Naive thymus-derived CD8-positive, alpha-beta T cell (primary cell): ENCODE measurements at regions not wholly inside any gene's neighbourhood (a gene's known extent, or its start where the extent isn't known, plus 50 kb on each side); places are given as distances from the start of the nearest gene placed in this dataset.
A peak's percentile ranks its signal among the peaks of the same experiment; 100 is the strongest.

ENCODE experiments used
- ATAC-seq, 2 donors: fragments of 150-1000 bp; cut with Tn5 transposase in 1 of 2; sonication (Bioruptor Pico), chemical (Tn5 transposase) in 1 of 2; 1 replicate in 1 of 2; 2 replicates in 1 of 2; pipeline ENCODE4 v1.10.0; 2021; ENCODE audit warnings: mild to moderate bottlenecking in 2 of 2, moderate library complexity in 2 of 2
- POLR2A ChIA-PET: fragments of 350-600 bp; sonication (Branson Sonifier 250); formaldehyde crosslinking; loops from one replicate; lab custom pipeline; 2021; ENCODE audit warnings: antibody characterized with exemption; lab: Charles Lee
- DNase-seq, 10 donors: peaks; one replicate each; pipeline versions ENCODE4 v3.0.0 to v3.0.0-alpha.2; 2020 to 2022
- H3K27ac Mint-ChIP-seq, 10 donors: one replicate each; pipeline ENCODE4 v1.8.0; 2020 to 2022; ENCODE audit warnings: mild to moderate bottlenecking in 10 of 10, mixed read lengths in 10 of 10, moderate library complexity in 4 of 10, inconsistent platforms in 1 of 10
- H3K27me3 Mint-ChIP-seq, 5 donors: one replicate each; pipeline ENCODE4 v1.8.0; 2021 to 2022; ENCODE audit warnings: mixed read lengths in 5 of 5
- H3K36me3 Mint-ChIP-seq, 3 donors: one replicate each; pipeline ENCODE4 v1.8.0; 2020 to 2022; ENCODE audit warnings: mixed read lengths in 3 of 3, mild to moderate bottlenecking in 2 of 3, inconsistent platforms in 1 of 3
- H3K4me1 Mint-ChIP-seq, 4 donors: one replicate each; pipeline ENCODE4 v1.8.0; 2021 to 2022; ENCODE audit warnings: mixed read lengths in 4 of 4
- H3K4me3 Mint-ChIP-seq, 10 donors: one replicate each; pipeline ENCODE4 v1.8.0; 2020 to 2022; ENCODE audit warnings: mild to moderate bottlenecking in 10 of 10, mixed read lengths in 10 of 10, moderate library complexity in 6 of 10, inconsistent platforms in 1 of 10
- H3K9me3 Mint-ChIP-seq, 9 donors: one replicate each; pipeline ENCODE4 v1.8.0; 2020 to 2022; ENCODE audit warnings: mixed read lengths in 9 of 9, mild to moderate bottlenecking in 3 of 9, inconsistent platforms in 1 of 9, moderate library complexity in 1 of 9

DNA sequence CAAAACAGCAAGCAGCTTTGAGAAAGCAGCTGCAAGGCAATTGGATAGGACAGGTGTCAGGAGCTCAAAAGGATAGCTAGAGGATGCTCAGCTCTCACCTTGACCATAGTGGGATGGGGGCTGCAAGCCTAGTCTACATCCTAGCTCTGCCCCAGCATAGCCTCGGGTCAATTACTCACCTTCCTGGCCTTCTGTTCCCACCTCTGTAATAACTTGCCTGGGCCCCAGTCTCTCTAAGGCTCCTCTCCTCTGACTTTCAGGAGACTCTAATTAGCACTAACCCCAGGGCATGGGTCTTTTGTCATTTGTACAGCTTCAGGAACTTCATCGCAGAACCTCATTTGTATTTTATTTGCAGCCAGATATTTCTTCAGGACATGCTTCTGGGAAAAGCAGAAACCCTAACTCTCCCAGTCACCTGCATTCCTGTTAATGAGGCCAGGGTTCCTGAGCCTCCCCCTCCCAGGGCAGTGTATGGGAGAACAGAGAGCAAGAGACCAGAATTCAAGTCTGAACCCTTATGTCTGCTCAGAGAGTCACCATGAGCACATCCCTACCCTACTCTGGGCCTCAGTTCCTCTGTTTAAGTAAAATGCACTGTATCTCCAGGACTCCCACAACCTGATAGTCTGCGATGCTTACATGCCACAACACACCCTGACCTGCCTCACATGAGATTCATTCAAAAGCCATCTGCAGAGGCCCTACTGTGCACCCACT, 108.1 kb downstream of the MATN1 start:
- Mint-ChIP-seq H3K9me3 (no peaks in the 10 kb centered on the region), H3K27me3 (peaks cover 16 to 27% (median 23%) of the 10 kb centered on the region in 5 donors), H3K36me3 (no peaks in the 10 kb centered on the region), H3K27ac (peak overlapping the region in 1 of 10 donors; percentile 36), H3K4me3 (no peak overlapping the region), H3K4me1 (peaks cover 0 to 1% (median under 1%) of the 10 kb centered on the region in 4 donors)
- DNase-seq, result no peak
- POLR2A ChIA-PET, result no interaction called here
- no peak for ATAC-seq

DNA sequence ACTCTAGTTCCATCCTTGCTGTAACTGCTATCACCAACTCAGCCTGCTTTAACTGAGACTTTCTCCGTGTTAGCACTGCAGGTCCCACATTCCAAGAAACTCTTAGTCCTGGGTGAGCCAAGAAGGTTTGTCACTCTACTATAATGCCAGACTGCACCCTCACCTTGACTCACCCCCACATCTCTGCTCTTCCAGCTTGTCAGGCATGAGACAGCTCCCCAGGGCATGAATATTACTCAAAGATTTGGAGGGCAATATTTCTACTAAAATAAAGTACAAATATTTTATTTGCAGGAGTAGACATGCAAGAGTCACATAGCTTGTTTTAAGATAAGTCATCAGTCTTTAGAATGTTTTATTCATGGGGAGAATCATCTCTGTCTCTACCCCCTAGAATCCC, 110.2 kb downstream of the MATN1 start:
- no peak for ATAC-seq
- POLR2A ChIA-PET, result no interaction called here
- Mint-ChIP-seq H3K27ac (no peak overlapping the region), H3K27me3 (peaks cover 13 to 37% (median 21%) of the 10 kb centered on the region in 5 donors), H3K4me3 (no peak overlapping the region), H3K9me3 (no peaks in the 10 kb centered on the region), H3K4me1 (no peaks in the 10 kb centered on the region), H3K36me3 (no peaks in the 10 kb centered on the region)
- DNase-seq, result no peak

DNA sequence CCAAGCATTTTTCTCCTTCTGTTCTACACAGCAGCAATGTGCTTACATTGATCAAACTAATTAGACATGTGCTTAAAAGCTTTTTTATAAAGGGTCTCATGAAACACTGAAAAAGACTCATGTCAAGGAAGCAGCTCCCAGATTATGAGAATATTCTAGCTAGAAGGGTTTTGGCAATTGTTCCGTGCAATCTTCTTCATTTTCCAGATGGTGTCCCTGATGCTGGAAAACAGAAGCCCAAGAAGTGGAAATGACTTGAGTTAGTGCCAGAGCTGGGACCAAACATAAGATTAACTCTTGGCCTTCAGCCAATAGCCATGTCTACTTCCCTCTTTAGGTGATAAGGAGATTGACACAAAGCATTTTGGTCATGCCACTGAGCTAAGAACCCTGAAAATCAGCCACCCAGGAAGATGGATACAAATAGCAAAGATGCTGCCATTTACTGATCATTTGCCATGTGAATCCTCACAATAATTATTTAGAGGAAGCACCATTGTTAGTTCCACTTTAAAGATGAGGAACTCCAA, 110.8 kb downstream of the MATN1 start:
- Mint-ChIP-seq H3K27ac (no peak overlapping the region), H3K36me3 (no peaks in the 10 kb centered on the region), H3K9me3 (no peaks in the 10 kb centered on the region), H3K4me3 (no peak overlapping the region), H3K27me3 (peaks cover 13 to 43% (median 21%) of the 10 kb centered on the region in 5 donors), H3K4me1 (no peaks in the 10 kb centered on the region)
- ATAC-seq (no peak), DNase-seq (no peak)
- POLR2A ChIA-PET, result no interaction called here

DNA sequence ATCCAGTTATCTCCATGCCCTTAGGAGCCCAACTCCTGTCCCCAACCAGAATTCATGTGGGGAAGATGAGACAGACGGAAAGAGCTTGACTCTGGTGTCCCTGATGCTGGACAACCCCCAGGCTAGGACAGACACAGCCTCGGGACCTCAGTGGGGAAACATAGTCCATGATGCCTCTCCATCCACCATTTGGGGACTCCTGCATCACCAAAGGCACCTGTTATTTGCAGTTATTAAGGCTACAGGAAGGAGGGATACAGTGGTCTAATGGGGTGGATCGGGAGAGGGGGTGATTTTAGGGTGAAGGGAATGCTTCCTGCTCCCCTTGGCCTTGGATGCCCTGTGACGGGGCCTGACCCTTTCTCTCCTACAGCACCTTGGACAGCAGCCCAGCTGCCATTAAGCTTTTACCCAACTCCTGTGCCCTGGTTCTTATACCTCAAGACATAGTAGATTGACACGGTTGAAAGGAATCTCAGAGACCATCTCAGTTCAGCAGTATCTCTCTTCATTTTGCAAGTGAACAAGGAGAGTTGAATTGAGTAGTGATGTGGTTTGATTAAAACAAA, 111.6 kb downstream of the MATN1 start:
- ATAC-seq (no peak), DNase-seq (no peak)
- POLR2A ChIA-PET, result no interaction called here
- peaks cover 12 to 44% (median 24%) of the 10 kb centered on the region in 5 donors for H3K27me3 Mint-ChIP-seq
- H3K9me3 Mint-ChIP-seq, result no peaks in the 10 kb centered on the region
- H3K27ac Mint-ChIP-seq, result no peak overlapping the region
- no peaks in the 10 kb centered on the region for H3K4me1 Mint-ChIP-seq
- H3K4me3 Mint-ChIP-seq, result no peak overlapping the region
- H3K36me3 Mint-ChIP-seq, result no peaks in the 10 kb centered on the region

DNA sequence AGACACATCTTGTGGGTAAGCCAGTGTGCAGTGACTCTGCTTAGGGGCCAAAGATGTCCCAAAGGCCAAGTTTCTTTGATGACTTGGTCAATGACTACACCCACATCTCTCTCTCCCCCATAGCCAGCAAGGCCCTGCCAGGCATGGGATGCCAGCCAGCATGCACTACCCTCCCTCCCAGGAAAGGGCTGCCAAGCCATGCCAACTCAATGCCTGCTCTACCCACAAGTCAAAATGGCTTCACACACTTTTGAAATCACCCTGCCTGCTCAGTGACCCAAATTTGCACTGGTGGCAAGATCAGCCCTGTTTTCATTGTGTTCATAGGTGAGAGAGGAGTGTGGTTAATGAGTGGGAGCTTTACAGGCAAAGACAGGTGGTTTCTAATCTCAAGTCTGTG, 112.5 kb downstream of the MATN1 start:
- H3K9me3 Mint-ChIP-seq, result no peaks in the 10 kb centered on the region
- POLR2A ChIA-PET, result no interaction called here
- H3K4me3 Mint-ChIP-seq, result no peak overlapping the region
- H3K27me3 Mint-ChIP-seq, result peaks cover 10 to 42% (median 22%) of the 10 kb centered on the region in 5 donors
- DNase-seq (no peak), ATAC-seq (no peak)
- H3K4me1 Mint-ChIP-seq, result no peaks in the 10 kb centered on the region
- H3K27ac Mint-ChIP-seq, result no peak overlapping the region
- H3K36me3 Mint-ChIP-seq, result no peaks in the 10 kb centered on the region

DNA sequence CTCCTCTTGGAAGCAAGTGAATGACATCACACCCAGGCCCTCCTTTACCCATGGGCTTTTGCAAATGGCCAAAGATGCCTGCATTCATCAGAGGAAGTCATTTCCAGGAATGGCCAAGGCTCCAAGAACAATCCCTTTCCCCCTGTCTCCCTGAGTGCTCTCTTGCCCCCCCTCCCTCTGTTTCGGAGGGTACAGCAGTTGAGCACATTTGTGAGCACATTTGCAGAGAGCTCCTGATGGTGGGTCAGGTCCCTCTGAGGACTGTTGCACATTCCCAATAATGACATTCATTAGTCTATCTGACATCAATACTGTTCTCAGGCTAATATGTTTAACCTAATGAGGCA, 113.4 kb downstream of the MATN1 start:
- Mint-ChIP-seq H3K36me3 (no peaks in the 10 kb centered on the region), H3K27me3 (peaks cover 10 to 48% (median 22%) of the 10 kb centered on the region in 5 donors), H3K9me3 (no peaks in the 10 kb centered on the region), H3K27ac (no peak overlapping the region), H3K4me3 (no peak overlapping the region), H3K4me1 (no peaks in the 10 kb centered on the region)
- ATAC-seq, result no peak
- DNase-seq, result no peak
- POLR2A ChIA-PET, result no interaction called here

DNA sequence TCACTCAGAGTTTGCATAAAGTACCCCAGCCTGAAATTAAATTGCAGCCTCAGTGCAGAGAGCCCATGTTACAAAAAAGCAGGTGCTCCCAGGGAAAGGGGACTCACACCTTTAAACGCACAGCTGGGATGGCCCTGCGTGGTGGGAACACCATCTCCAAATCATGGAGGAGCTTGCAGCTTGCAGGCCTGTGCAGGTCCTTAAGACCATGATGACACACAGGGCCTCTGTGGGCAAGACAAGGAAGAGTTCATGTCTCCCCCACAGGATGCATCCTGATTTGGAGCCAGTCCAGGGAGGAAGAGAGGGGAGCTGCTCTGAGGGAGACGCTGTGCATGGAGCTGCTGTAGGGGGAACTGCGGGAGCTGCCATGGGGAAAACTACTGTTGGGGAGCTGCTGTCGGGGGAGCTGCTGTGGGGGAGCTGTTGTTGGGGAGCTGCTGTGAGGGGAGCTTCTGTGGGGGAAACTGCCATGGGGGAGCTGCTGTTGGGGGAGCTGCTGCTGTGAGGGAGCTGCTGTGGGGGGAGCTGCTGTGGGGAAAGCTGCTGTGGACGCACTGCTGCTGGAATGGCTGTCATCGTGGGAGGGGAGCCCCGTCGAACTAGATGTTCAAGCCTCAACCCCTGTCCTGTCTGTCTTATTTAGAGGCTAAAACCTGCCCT, 113.9 kb downstream of the MATN1 start:
- Mint-ChIP-seq H3K4me1 (no peaks in the 10 kb centered on the region), H3K27ac (peak overlapping the region in 1 of 10 donors; percentile 37), H3K4me3 (no peak overlapping the region), H3K27me3 (peaks cover 10 to 49% (median 21%) of the 10 kb centered on the region in 5 donors), H3K36me3 (no peaks in the 10 kb centered on the region), H3K9me3 (no peaks in the 10 kb centered on the region)
- POLR2A ChIA-PET, result no interaction called here
- ATAC-seq (no peak), DNase-seq (no peak)

DNA sequence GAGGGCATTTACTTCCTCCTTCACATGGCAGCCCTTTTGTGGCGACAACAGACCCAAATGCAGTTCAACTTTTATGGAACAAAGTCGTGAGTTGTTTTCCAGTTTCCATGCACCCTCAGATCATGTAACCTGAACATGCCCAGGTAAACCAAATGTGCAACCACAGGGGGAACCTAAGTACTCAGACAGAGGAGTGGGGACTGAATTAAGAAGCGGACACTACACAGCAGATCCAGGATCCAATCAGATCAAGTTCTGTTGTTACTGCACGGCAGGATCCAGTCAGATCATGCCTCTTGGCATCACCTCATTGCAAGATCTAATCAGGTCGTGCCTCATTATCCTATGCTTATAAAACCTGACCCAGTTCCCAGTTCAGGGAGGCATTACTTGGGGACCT, 115.7 kb downstream of the MATN1 start:
- no peak for ATAC-seq
- Mint-ChIP-seq H3K4me3 (no peak overlapping the region), H3K4me1 (no peaks in the 10 kb centered on the region), H3K9me3 (no peaks in the 10 kb centered on the region), H3K36me3 (no peaks in the 10 kb centered on the region), H3K27me3 (peaks cover 10 to 49% (median 21%) of the 10 kb centered on the region in 5 donors), H3K27ac (no peak overlapping the region)
- no peak for DNase-seq
- POLR2A ChIA-PET, result no interaction called here

DNA sequence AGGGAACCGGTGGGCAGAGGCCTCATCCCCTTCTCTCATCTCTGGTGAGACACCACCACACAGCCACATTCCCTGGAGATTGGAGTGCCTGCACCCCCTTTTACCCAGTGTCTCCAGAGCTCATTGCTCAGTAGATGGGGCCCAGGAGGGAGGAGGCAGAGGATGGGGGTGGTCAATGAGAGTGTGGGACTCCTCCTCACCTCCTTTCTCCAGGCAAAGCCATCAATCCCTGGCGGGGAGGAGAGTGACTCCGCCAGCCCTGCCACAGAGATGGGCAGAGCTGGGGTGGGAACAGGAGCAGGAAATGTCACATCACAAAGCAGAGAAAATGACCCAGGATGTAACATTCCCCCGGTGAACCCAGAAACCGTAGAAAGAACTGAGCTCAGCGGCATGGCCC, 117.2 kb downstream of the MATN1 start:
- no peak overlapping the region for H3K4me3 Mint-ChIP-seq
- ATAC-seq, result no peak

DNA sequence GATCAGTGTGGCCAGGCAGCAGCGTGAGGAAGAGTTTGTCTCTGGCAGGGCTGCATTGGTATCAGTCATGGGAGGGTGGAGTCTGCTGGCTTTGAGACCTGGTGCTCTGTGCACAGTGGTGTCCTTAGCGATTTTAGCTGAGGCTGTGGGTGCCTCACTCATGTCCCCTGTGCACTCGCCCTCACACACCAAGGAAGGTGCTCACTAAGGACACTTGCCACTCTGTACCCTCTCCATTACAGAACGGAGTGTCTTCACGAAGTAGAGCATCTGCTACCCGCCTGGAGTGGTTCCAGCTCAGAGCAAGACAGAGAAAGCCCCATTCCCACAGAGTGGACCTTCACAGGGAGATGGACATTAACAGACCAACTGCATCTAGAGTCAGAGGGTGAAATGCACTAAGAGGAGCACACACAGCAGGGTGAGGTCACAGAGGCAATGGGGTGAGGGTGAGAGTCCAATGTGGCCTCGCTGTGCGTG, 117.9 kb downstream of the MATN1 start:
- H3K9me3 Mint-ChIP-seq, result no peaks in the 10 kb centered on the region
- no peak overlapping the region for H3K27ac Mint-ChIP-seq
- no peaks in the 10 kb centered on the region for H3K4me1 Mint-ChIP-seq
- ATAC-seq, result no peak
- no peak overlapping the region for H3K4me3 Mint-ChIP-seq
- POLR2A ChIA-PET, result no interaction called here
- H3K27me3 Mint-ChIP-seq, result peaks cover 11 to 49% (median 29%) of the 10 kb centered on the region in 5 donors
- no peak for DNase-seq
- no peaks in the 10 kb centered on the region for H3K36me3 Mint-ChIP-seq

More for the DNA sequence above, 117.2 kb downstream of the MATN1 start:
- Mint-ChIP-seq H3K27ac (peak overlapping the region in 1 of 10 donors; percentile 70), H3K27me3 (peaks cover 12 to 49% (median 26%) of the 10 kb centered on the region in 5 donors), H3K36me3 (no peaks in the 10 kb centered on the region), H3K4me1 (no peaks in the 10 kb centered on the region), H3K9me3 (no peaks in the 10 kb centered on the region)
- DNase-seq, result no peak
- POLR2A ChIA-PET, result no interaction called here

DNA sequence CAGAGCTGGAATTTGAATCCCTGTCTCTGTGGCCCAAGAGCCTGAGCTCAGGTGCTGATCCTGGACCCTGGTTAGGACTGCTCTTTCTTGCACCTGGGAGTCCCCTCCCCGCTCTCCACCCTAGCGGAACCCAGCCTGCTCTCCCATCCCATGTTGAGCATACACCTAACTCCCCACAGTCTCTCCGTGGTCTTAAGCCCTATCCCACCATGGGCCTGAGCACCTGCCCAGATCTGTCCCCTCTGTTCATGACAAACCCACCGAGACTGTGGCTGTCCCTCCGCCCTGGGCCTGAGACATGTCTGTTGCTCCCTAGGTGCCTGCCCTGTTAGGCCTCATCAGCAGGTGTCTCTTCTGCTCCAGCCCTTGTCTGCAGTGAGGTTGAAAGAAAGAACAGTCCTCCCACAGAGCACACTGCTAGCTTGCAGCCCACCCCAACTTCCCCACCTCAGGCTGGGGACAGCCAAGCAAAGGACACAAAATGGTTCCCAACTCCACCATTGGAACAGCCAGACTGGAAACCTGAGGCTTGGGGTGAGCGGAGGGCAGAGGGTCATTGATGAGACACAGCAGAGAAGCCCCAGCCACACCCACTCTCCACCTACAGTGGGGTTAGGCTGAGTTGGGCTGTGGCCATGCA, 118.5 kb downstream of the MATN1 start:
- Mint-ChIP-seq H3K36me3 (no peaks in the 10 kb centered on the region), H3K27me3 (peaks cover 9 to 46% (median 27%) of the 10 kb centered on the region in 5 donors), H3K4me1 (no peaks in the 10 kb centered on the region), H3K4me3 (no peak overlapping the region), H3K27ac (no peak overlapping the region), H3K9me3 (no peaks in the 10 kb centered on the region)
- no peak for ATAC-seq
- no peak for DNase-seq
- POLR2A ChIA-PET, result no interaction called here

DNA sequence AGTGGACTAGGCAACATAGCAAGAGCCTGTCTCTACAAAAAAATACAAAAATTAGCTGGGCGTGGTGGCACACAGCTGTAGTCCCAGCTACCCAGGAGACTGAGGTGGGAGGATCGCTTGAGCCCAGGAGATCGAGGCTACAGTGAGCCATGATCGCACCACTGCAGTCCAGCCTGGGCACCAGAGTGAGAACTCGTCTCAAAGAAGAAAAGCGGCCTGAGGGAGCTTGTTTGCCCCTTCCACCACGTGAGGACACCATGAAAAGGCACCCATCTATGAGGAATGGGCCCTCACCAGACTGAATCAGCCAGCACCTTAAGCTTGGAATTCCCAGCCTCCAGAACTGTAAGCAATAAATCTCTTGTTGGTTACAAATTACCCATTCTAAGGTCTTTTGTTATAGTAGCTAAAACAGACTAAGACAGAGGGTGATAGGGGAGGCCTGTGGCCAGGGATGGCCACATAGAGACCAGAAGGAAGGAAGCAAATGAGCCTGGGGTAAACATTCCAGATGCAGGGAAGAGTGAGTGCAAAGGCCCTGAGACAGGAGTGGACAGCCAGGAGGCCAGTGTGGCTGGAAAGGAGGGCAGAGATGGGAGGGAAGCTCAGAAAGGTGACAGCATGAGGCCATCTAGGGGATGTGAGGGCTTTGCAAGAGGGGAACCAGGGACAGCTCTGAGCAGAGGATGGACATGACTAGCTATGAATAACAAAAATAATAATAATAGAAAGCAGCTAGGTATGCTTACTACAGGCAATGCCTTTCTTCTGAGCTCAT, 120.1 kb downstream of the MATN1 start:
- DNase-seq (no peak), ATAC-seq (no peak)
- peak overlapping the region in 1 of 10 donors; percentile 46 for H3K27ac Mint-ChIP-seq
- no peaks in the 10 kb centered on the region for H3K36me3 Mint-ChIP-seq
- H3K4me1 Mint-ChIP-seq, result no peaks in the 10 kb centered on the region
- no peak overlapping the region for H3K4me3 Mint-ChIP-seq
- H3K27me3 Mint-ChIP-seq, result peaks cover 7 to 33% (median 22%) of the 10 kb centered on the region in 5 donors
- H3K9me3 Mint-ChIP-seq, result no peaks in the 10 kb centered on the region
- POLR2A ChIA-PET, result no interaction called here
